ENCODE measurements at regions not wholly inside any gene's neighbourhood (a gene's known extent, or its start where the extent isn't known, plus 50 kb on each side); places are given as distances from the start of the nearest gene placed in this dataset.
A peak's percentile ranks its signal among the peaks of the same experiment; 100 is the strongest.

- ChIA-PET POLR2A (no interaction called here), CTCF (no interaction called here)
- no peak overlapping the region for H3K9ac ChIP-seq
- no peaks in the 10 kb centered on the region for H3K79me2 ChIP-seq (ENCODE audit: insufficient read depth)
- H4K20me1 ChIP-seq (ENCODE audit: insufficient read depth): no peaks in the 10 kb centered on the region
- H3K4me2 ChIP-seq: no peak overlapping the region
- H3K4me1 ChIP-seq (ENCODE audit: control insufficient read depth in 1 of 2, insufficient read depth in 2 of 2, low read depth in 1 of 2, low read length in 1 of 2): peaks cover 0 to 7% of the 10 kb centered on the region in 2 experiments; a peak in 1 of 4 replicates
- WGBS (ENCODE audit: low lambda C conversion rate): 67% methylated on average over 1 of the region's 1 CpG
- H3K4me3 ChIP-seq (ENCODE audit: low read depth in 2 of 2, low read length in 1 of 2): no peak overlapping the region
- H3K36me3 ChIP-seq (replicated peaks in 1 of 2; ENCODE audit: control insufficient read depth in 1 of 2, insufficient read depth in 2 of 2, low read length in 1 of 2): no peaks in the 10 kb centered on the region
- H3K27ac ChIP-seq (ENCODE audit: low read depth in 2 of 2, low read length in 1 of 2): no peak overlapping the region
- H3K9me3 ChIP-seq: no peaks in the 10 kb centered on the region
- peak overlapping the region; percentile 23; the same call in 1 of the 2 replicates for H2AFZ ChIP-seq (ENCODE audit: low read depth)
- H3K27me3 ChIP-seq (ENCODE audit: insufficient read depth): no peaks in the 10 kb centered on the region
- H3K9me2 ChIP-seq: no peaks in the 10 kb centered on the region
- H3F3A ChIP-seq (replicated peaks; ENCODE audit: insufficient read depth): no peaks in the 10 kb centered on the region
- no peak for DNase-seq
- TF ChIP-seq SMC3 (IDR thresholded peaks at IDR 0.05; ENCODE audit: low read depth, low read length): no peak
- no peak for TF ChIP-seq FOXM1 (IDR thresholded peaks at IDR 0.05; ENCODE audit: low read depth)
- no peak for TF ChIP-seq RXRA (IDR thresholded peaks at IDR 0.05; ENCODE audit: borderline replicate concordance, low read depth)
- TF ChIP-seq TAF1 (IDR thresholded peaks at IDR 0.05; ENCODE audit: borderline replicate concordance, low read depth, low read length): no peak
Measured at GRCh38 chr5:106646106-106646505, 1024.6 kb downstream of the EFNA5 start.

- 75% methylated on average over 1 of the region's 1 CpG for WGBS (ENCODE audit: low lambda C conversion rate)
- no peaks in the 10 kb centered on the region for H3K79me2 ChIP-seq (ENCODE audit: insufficient read depth)
- H3F3A ChIP-seq (replicated peaks; ENCODE audit: insufficient read depth): peaks cover 4% of the 10 kb centered on the region
- H3K27ac ChIP-seq (ENCODE audit: low read depth in 2 of 2, low read length in 1 of 2): no peak overlapping the region
- no peak overlapping the region for H2AFZ ChIP-seq (ENCODE audit: low read depth)
- no peaks in the 10 kb centered on the region for H3K27me3 ChIP-seq (ENCODE audit: insufficient read depth)
- no peak overlapping the region for H3K4me3 ChIP-seq (ENCODE audit: low read depth in 2 of 2, low read length in 1 of 2)
- CTCF ChIA-PET: no interaction called here
- no peak for DNase-seq
- POLR2A ChIA-PET: no interaction called here
- H3K36me3 ChIP-seq (replicated peaks in 1 of 2; ENCODE audit: control insufficient read depth in 1 of 2, insufficient read depth in 2 of 2, low read length in 1 of 2): no peaks in the 10 kb centered on the region
- no peaks in the 10 kb centered on the region for H3K9me3 ChIP-seq
- no peaks in the 10 kb centered on the region for H4K20me1 ChIP-seq (ENCODE audit: insufficient read depth)
- no peak overlapping the region for H3K4me2 ChIP-seq
- no peaks in the 10 kb centered on the region for H3K9me2 ChIP-seq
- no peaks in the 10 kb centered on the region for H3K4me1 ChIP-seq (ENCODE audit: control insufficient read depth in 1 of 2, insufficient read depth in 2 of 2, low read depth in 1 of 2, low read length in 1 of 2)
- H3K9ac ChIP-seq: no peak overlapping the region
- TF ChIP-seq USF2 (IDR thresholded peaks at IDR 0.05; ENCODE audit: borderline replicate concordance, low read depth, low read length) (no peak), REST (IDR thresholded peaks at IDR 0.05; ENCODE audit: low read depth, low read length) (no peak), FOSL2 (IDR thresholded peaks at IDR 0.05; ENCODE audit: borderline replicate concordance, low read depth) (no peak), SIN3A (IDR thresholded peaks at IDR 0.05; ENCODE audit: borderline replicate concordance, low read depth, low read length) (no peak), NFIC (IDR thresholded peaks at IDR 0.05; ENCODE audit: borderline replicate concordance) (no peak), RFX5 (IDR thresholded peaks at IDR 0.05; ENCODE audit: low read length) (no peak), TCF12 (IDR thresholded peaks at IDR 0.05) (no peak), FOXM1 (IDR thresholded peaks at IDR 0.05; ENCODE audit: low read depth) (no peak)
- TF ChIP-seq, protein P1, sequence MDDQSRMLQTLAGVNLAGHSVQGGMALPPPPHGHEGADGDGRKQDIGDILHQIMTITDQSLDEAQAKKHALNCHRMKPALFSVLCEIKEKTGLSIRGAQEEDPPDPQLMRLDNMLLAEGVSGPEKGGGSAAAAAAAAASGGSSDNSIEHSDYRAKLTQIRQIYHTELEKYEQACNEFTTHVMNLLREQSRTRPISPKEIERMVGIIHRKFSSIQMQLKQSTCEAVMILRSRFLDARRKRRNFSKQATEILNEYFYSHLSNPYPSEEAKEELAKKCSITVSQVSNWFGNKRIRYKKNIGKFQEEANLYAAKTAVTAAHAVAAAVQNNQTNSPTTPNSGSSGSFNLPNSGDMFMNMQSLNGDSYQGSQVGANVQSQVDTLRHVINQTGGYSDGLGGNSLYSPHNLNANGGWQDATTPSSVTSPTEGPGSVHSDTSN (IDR thresholded peaks at IDR 0.05): no peak
- TF ChIP-seq, protein P2, sequence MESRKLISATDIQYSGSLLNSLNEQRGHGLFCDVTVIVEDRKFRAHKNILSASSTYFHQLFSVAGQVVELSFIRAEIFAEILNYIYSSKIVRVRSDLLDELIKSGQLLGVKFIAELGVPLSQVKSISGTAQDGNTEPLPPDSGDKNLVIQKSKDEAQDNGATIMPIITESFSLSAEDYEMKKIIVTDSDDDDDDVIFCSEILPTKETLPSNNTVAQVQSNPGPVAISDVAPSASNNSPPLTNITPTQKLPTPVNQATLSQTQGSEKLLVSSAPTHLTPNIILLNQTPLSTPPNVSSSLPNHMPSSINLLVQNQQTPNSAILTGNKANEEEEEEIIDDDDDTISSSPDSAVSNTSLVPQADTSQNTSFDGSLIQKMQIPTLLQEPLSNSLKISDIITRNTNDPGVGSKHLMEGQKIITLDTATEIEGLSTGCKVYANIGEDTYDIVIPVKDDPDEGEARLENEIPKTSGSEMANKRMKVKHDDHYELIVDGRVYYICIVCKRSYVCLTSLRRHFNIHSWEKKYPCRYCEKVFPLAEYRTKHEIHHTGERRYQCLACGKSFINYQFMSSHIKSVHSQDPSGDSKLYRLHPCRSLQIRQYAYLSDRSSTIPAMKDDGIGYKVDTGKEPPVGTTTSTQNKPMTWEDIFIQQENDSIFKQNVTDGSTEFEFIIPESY (IDR thresholded peaks at IDR 0.05; ENCODE audit: borderline replicate concordance, low read depth): no peak
Measured at GRCh38 chr5:106640511-106640910, 1030.2 kb downstream of the EFNA5 start.
